Mesendoderm (in vitro differentiated cells): ENCODE measurements at regions not wholly inside any gene's neighbourhood (a gene's known extent, or its start where the extent isn't known, plus 50 kb on each side); places are given as distances from the start of the nearest gene placed in this dataset.

Experiments
- DNase-seq: peaks from one replicate; pipeline ENCODE4 v3.0.0; 2013
- H2AK5ac ChIP-seq: 2 replicates; pipeline ENCODE4 v1.6.1; 2013; ENCODE audit warnings: low read length, inconsistent platforms
- H2BK120ac ChIP-seq: 2 replicates; pipeline ENCODE4 v1.6.1; 2013; ENCODE audit warnings: low read depth, mild to moderate bottlenecking, low read length, moderate library complexity, mixed read lengths
- H2BK15ac ChIP-seq: replicated peaks from 2 replicates; pipeline ENCODE4 v1.6.1; 2013; ENCODE audit warnings: low read depth, mild to moderate bottlenecking, moderate library complexity
- H2BK5ac ChIP-seq: 2 replicates; pipeline ENCODE4 v1.6.1; 2013; ENCODE audit warnings: low read length, inconsistent platforms
- H3K18ac ChIP-seq: 2 replicates; pipeline ENCODE4 v1.6.1; 2013; ENCODE audit warnings: mild to moderate bottlenecking, low read length, mixed read lengths
- H3K23ac ChIP-seq: one replicate; pipeline ENCODE4 v1.6.1; 2013; ENCODE audit warnings: low read length
- H3K27ac ChIP-seq: 2 replicates; pipeline ENCODE4 v1.5.1; 2013; ENCODE audit warnings: low read depth, mild to moderate bottlenecking, inconsistent platforms, low read length, moderate library complexity
- H3K27me3 ChIP-seq: 2 replicates; pipeline ENCODE4 v1.6.1; 2013; ENCODE audit warnings: low read length, control low read depth, mild to moderate bottlenecking, inconsistent platforms; ENCODE audit not compliant: insufficient read depth, poor library complexity
- H3K36me3 ChIP-seq: 2 replicates; pipeline ENCODE4 v1.6.1; 2013; ENCODE audit warnings: low read length, inconsistent platforms; ENCODE audit not compliant: control insufficient read depth, insufficient read depth
- H3K4ac ChIP-seq: one replicate; pipeline ENCODE4 v1.6.1; 2013; ENCODE audit warnings: low read depth, mild to moderate bottlenecking, low read length, moderate library complexity
- H3K4me1 ChIP-seq: 2 replicates; pipeline ENCODE4 v1.6.1; 2013; ENCODE audit warnings: low read depth, low read length, inconsistent platforms; ENCODE audit not compliant: control insufficient read depth
- H3K4me2 ChIP-seq: 2 replicates; pipeline ENCODE4 v1.6.1; 2013; ENCODE audit warnings: low read length
- H3K4me3 ChIP-seq: 2 replicates; pipeline ENCODE4 v1.5.1; 2013; ENCODE audit warnings: mild to moderate bottlenecking, low read length
- H3K56ac ChIP-seq: one replicate; pipeline ENCODE4 v1.6.1; 2013; ENCODE audit warnings: low read length
- H3K79me1 ChIP-seq: 2 replicates; pipeline ENCODE4 v1.6.1; 2013; ENCODE audit warnings: low read length, inconsistent platforms
- H3K79me2 ChIP-seq: 2 replicates; pipeline ENCODE4 v1.6.1; 2013; ENCODE audit warnings: mild to moderate bottlenecking, low read length; ENCODE audit not compliant: control insufficient read depth, insufficient read depth
- H3K9ac ChIP-seq: 2 replicates; pipeline ENCODE4 v1.6.1; 2013; ENCODE audit warnings: low read length, inconsistent platforms
- H4K5ac ChIP-seq: one replicate; pipeline ENCODE4 v1.6.1; 2013; ENCODE audit warnings: low read length
- H4K8ac ChIP-seq: one replicate; pipeline ENCODE4 v1.6.1; 2013; ENCODE audit warnings: low read depth, mild to moderate bottlenecking, control low read depth, low read length, moderate library complexity
- WGBS: extraction: QIAGEN DNeasy Blood & Tissue Kit; methylation state at CpG from one replicate; pipeline ENCODE4 v1.1.7; 2013; ENCODE audit warnings: low lambda C conversion rate, missing lambda C conversion rate; ENCODE audit not compliant: insufficient coverage; ENCODE audit errors: extremely low coverage; 5-methylcytosine and 5-hydroxymethylcytosine counted together

- no peak overlapping the region for H3K56ac ChIP-seq
- no CpG with 5 or more reads among the region's 1 CpG for WGBS
Measured at GRCh38 chr1:194478731-194479130, 1292.3 kb upstream of the B3GALT2 start.

GRCh38 chr1:194477908-194478307, 1291.5 kb upstream of the B3GALT2 start:
- DNase-seq = no peak
- H3K79me1 ChIP-seq = no peaks in the 10 kb centered on the region
- H3K4me1 ChIP-seq = no peaks in the 10 kb centered on the region
- no peak overlapping the region for H3K18ac ChIP-seq
- H2BK120ac ChIP-seq = no peak overlapping the region
- H3K23ac ChIP-seq = no peak overlapping the region
- no peak overlapping the region for H2BK5ac ChIP-seq
- no peak overlapping the region for H3K4me3 ChIP-seq
- H2BK15ac ChIP-seq = no peak overlapping the region
- no peak overlapping the region for H3K4me2 ChIP-seq
- no peak overlapping the region for H3K4ac ChIP-seq
- no peaks in the 10 kb centered on the region for H3K79me2 ChIP-seq
- no peak overlapping the region for H3K9ac ChIP-seq
- H4K8ac ChIP-seq = no peak overlapping the region
- H3K36me3 ChIP-seq = no peaks in the 10 kb centered on the region
- no peak overlapping the region for H3K27ac ChIP-seq
- H2AK5ac ChIP-seq = no peak overlapping the region
- no peak overlapping the region for H4K5ac ChIP-seq
- no peaks in the 10 kb centered on the region for H3K27me3 ChIP-seq
- H3K56ac ChIP-seq = no peak overlapping the region

More at GRCh38 chr1:194478731-194479130, 1292.3 kb upstream of the B3GALT2 start:
- no peak overlapping the region for H3K9ac ChIP-seq
- no peaks in the 10 kb centered on the region for H3K79me1 ChIP-seq
- H4K8ac ChIP-seq = no peak overlapping the region
- H3K4me1 ChIP-seq = no peaks in the 10 kb centered on the region
- DNase-seq = no peak
- H2BK5ac ChIP-seq = no peak overlapping the region
- no peak overlapping the region for H2BK120ac ChIP-seq
- H3K27me3 ChIP-seq = no peaks in the 10 kb centered on the region
- H3K23ac ChIP-seq = no peak overlapping the region
- H3K4me3 ChIP-seq = no peak overlapping the region
- no peak overlapping the region for H3K27ac ChIP-seq
- no peak overlapping the region for H3K18ac ChIP-seq
- H3K4me2 ChIP-seq = no peak overlapping the region
- H2BK15ac ChIP-seq = no peak overlapping the region
- no peak overlapping the region for H2AK5ac ChIP-seq
- H4K5ac ChIP-seq = no peak overlapping the region
- no peak overlapping the region for H3K4ac ChIP-seq
- no peaks in the 10 kb centered on the region for H3K79me2 ChIP-seq
- H3K36me3 ChIP-seq = no peaks in the 10 kb centered on the region

- Histone ChIP-seq H3K56ac (no peak overlapping the region), H3K18ac (no peak overlapping the region), H3K79me1 (no peaks in the 10 kb centered on the region), H2BK120ac (no peak overlapping the region), H2AK5ac (no peak overlapping the region), H3K23ac (no peak overlapping the region), H3K27ac (no peak overlapping the region), H3K4me2 (no peak overlapping the region), H2BK5ac (no peak overlapping the region), H2BK15ac (no peak overlapping the region), H4K8ac (no peak overlapping the region), H3K27me3 (no peaks in the 10 kb centered on the region), H3K4ac (no peak overlapping the region), H3K4me3 (no peak overlapping the region), H4K5ac (no peak overlapping the region), H3K9ac (no peak overlapping the region), H3K4me1 (no peaks in the 10 kb centered on the region), H3K79me2 (no peaks in the 10 kb centered on the region), H3K36me3 (no peaks in the 10 kb centered on the region)
- no CpG with 5 or more reads among the region's 2 CpGs for WGBS
- DNase-seq = no peak
Measured at GRCh38 chr1:194476872-194477271, 1290.5 kb upstream of the B3GALT2 start.

GRCh38 chr1:194476351-194476750, 1289.9 kb upstream of the B3GALT2 start:
- Histone ChIP-seq H3K56ac (no peak overlapping the region), H3K9ac (no peak overlapping the region), H3K27me3 (no peaks in the 10 kb centered on the region), H3K27ac (no peak overlapping the region), H3K36me3 (no peaks in the 10 kb centered on the region), H3K79me2 (no peaks in the 10 kb centered on the region), H3K4me1 (no peaks in the 10 kb centered on the region), H4K5ac (no peak overlapping the region), H3K79me1 (no peaks in the 10 kb centered on the region), H3K23ac (no peak overlapping the region), H2BK15ac (no peak overlapping the region), H3K18ac (no peak overlapping the region), H2BK120ac (no peak overlapping the region), H3K4me3 (no peak overlapping the region), H3K4me2 (no peak overlapping the region), H2BK5ac (no peak overlapping the region), H3K4ac (no peak overlapping the region), H4K8ac (no peak overlapping the region), H2AK5ac (no peak overlapping the region)
- no CpG with 5 or more reads among the region's 2 CpGs for WGBS
- no peak for DNase-seq

GRCh38 chr1:194474701-194475100, 1288.3 kb upstream of the B3GALT2 start:
- H4K5ac ChIP-seq = no peak overlapping the region
- H3K79me1 ChIP-seq = no peaks in the 10 kb centered on the region
- no peak overlapping the region for H3K9ac ChIP-seq
- no peaks in the 10 kb centered on the region for H3K27me3 ChIP-seq
- H3K79me2 ChIP-seq = no peaks in the 10 kb centered on the region
- no peak overlapping the region for H2BK15ac ChIP-seq
- H3K4ac ChIP-seq = no peak overlapping the region
- no peaks in the 10 kb centered on the region for H3K4me1 ChIP-seq
- no peaks in the 10 kb centered on the region for H3K36me3 ChIP-seq
- H2BK120ac ChIP-seq = no peak overlapping the region
- DNase-seq = no peak
- no peak overlapping the region for H3K27ac ChIP-seq
- no peak overlapping the region for H3K4me2 ChIP-seq
- H3K18ac ChIP-seq = no peak overlapping the region
- no peak overlapping the region for H4K8ac ChIP-seq
- no peak overlapping the region for H2AK5ac ChIP-seq
- WGBS = no CpG with 5 or more reads among the region's 3 CpGs
- H3K56ac ChIP-seq = no peak overlapping the region
- no peak overlapping the region for H2BK5ac ChIP-seq
- no peak overlapping the region for H3K4me3 ChIP-seq
- H3K23ac ChIP-seq = no peak overlapping the region

- no peaks in the 10 kb centered on the region for H3K79me2 ChIP-seq
- no peaks in the 10 kb centered on the region for H3K36me3 ChIP-seq
- no peak overlapping the region for H3K18ac ChIP-seq
- H3K4ac ChIP-seq = no peak overlapping the region
- no CpG with 5 or more reads among the region's 2 CpGs for WGBS
- H3K4me2 ChIP-seq = no peak overlapping the region
- H4K5ac ChIP-seq = no peak overlapping the region
- DNase-seq = no peak
- no peak overlapping the region for H3K27ac ChIP-seq
- H3K23ac ChIP-seq = no peak overlapping the region
- H3K79me1 ChIP-seq = no peaks in the 10 kb centered on the region
- no peak overlapping the region for H4K8ac ChIP-seq
- H3K27me3 ChIP-seq = no peaks in the 10 kb centered on the region
- H3K4me3 ChIP-seq = no peak overlapping the region
- H2AK5ac ChIP-seq = no peak overlapping the region
- H3K56ac ChIP-seq = no peak overlapping the region
- no peak overlapping the region for H2BK15ac ChIP-seq
- no peak overlapping the region for H2BK5ac ChIP-seq
- no peaks in the 10 kb centered on the region for H3K4me1 ChIP-seq
- H2BK120ac ChIP-seq = no peak overlapping the region
- no peak overlapping the region for H3K9ac ChIP-seq
Measured at GRCh38 chr1:194473766-194474165, 1287.4 kb upstream of the B3GALT2 start.
